ENCODE measurements at regions not wholly inside any gene's neighbourhood (a gene's known extent, or its start where the extent isn't known, plus 50 kb on each side); places are given as distances from the start of the nearest gene placed in this dataset.

DNA sequence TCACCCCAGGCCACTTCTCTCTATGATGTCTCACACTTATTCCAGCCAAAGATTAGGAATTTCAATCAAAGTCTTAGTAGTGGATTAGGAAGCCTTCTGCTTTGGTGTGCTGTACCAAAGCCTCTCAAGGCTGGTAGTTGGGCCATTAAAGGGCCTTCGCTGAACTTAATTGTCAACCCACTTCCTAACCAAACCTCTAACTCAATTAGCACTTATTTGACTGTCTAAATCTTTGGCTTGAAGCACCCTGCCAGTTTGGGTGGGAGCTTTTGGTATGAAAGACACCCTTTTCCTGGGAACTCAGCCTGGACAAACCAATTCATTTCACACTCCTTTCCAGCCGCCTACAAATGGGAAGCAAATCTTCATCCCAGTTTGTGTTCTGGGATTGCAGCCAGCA, 81.5 kb downstream of the BMP2 start:
- TF ChIP-seq BHLHE40 (IDR thresholded peaks at IDR 0.05; ENCODE audit: borderline replicate concordance), result no peak
- no peak for TF ChIP-seq FOXM1 (IDR thresholded peaks at IDR 0.05; ENCODE audit: borderline replicate concordance)
- TF ChIP-seq HDGF (IDR thresholded peaks at IDR 0.05; ENCODE audit: borderline replicate concordance), result no peak
- no peak for TF ChIP-seq SUZ12 (IDR thresholded peaks at IDR 0.05)
- TF ChIP-seq, protein P1, sequence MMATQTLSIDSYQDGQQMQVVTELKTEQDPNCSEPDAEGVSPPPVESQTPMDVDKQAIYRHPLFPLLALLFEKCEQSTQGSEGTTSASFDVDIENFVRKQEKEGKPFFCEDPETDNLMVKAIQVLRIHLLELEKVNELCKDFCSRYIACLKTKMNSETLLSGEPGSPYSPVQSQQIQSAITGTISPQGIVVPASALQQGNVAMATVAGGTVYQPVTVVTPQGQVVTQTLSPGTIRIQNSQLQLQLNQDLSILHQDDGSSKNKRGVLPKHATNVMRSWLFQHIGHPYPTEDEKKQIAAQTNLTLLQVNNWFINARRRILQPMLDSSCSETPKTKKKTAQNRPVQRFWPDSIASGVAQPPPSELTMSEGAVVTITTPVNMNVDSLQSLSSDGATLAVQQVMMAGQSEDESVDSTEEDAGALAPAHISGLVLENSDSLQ (IDR thresholded peaks at IDR 0.05), result no peak
